ENCODE measurements at regions not wholly inside any gene's neighbourhood (a gene's known extent, or its start where the extent isn't known, plus 50 kb on each side); places are given as distances from the start of the nearest gene placed in this dataset.
A peak's percentile ranks its signal among the peaks of the same experiment; 100 is the strongest.

DNA sequence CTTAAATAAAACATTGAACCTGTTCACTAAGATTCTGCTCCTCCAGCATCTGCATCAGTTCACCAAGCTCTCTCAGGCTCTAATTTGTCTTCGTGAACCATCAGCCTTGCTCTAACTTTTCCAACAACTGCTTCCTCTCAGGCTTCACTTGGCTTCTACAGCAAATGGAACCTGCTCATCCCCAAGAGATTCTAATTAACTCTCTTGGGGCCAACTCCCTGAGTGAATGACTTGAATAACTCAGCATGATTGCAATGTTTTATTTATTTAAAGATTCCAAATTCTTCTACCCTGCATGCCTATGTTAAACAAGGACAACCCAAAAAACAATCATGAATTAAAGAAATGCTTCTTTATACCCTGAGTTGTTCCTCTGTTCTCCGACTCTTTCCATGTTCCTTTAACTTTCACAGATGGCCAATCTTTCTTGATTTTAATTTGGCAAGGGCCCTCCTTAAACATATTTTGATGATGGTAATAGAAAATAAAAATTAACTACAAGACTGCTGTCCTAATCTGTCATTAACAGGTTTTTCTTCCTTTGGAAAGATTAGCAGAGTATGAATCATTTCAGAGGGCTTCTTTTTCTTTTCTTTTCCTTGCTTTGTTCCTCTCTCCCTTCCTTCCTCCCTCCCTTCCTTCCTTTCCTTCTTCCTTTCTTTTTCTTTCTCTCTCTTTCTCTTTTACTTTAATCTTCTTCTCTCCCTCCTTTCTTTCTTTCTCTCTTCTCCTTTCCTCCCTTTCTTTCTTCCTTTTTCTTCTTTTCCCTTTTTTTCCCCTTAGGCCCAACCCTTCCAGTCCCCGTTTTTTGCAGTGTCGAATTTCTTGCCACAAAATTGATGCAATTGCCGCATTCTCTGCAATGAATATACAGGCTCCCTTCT is 195.0 kb upstream of the RHOBTB1 start:
- DNase-seq = no peak

DNA sequence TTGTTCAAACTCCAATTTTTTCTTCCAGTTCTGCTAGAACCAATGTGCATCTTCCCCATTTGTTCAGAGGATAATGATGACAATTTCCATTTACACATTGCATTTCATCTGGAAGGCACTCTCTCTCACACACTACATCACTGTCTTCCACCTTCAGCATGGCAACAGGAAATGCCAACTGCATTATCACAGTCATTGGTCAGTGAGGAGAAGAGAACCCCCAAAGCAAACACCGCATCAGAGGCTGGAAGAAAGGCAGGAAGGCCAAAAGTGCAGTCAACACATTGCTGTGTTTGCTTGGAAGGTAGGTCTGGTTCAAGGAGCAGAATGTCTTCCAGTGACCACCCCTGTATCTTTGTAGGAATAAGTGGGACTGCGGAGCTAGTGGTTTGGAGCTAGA is 192.2 kb upstream of the RHOBTB1 start:
- DNase-seq = no peak

DNA sequence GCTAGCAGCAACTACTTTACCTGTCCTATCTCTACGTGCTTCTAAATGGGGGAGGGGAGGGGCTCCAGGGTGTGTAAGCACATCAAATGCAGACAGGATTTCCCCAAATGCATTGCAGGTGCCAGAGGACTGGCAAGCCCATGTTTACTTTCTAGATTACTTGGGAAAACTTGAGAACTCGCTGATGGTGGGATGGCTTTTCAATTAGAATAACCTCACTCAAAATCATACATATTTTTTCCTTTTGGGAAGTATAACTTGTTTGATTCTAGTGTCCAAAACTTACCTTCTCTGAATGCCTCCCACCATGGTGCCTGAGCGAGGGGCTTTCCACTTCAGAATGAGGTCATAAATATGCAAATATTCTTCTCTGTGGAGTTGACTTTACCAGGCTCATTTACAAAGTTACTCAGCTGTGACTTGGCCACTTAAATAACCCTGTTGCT is 191.3 kb upstream of the RHOBTB1 start:
- peak in 1 of 2 experiments; percentile 43 for DNase-seq

GRCh38 chr10:61130366-61130765 is 186.4 kb upstream of the RHOBTB1 start:
- DNase-seq = no peak

DNA sequence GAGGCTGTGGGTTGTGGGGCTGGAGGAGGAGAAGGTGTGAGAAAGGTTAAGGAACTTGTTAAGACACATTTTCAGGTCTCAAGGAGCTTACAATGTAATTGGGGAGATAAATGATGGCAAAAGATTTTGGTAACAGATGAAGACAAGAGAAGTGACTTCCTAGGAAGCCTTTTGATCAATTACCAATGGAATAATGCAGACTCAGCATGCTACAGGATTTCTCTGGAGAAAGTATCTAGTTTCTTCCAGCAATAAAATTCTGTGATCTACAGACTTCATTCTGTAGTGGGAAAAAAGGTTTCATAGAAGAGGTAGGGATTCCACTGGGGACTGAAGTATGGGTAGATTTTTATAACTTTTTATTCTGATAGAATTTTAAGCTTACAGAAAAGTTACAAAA is 184.2 kb upstream of the RHOBTB1 start:
- DNase-seq = no peak

DNA sequence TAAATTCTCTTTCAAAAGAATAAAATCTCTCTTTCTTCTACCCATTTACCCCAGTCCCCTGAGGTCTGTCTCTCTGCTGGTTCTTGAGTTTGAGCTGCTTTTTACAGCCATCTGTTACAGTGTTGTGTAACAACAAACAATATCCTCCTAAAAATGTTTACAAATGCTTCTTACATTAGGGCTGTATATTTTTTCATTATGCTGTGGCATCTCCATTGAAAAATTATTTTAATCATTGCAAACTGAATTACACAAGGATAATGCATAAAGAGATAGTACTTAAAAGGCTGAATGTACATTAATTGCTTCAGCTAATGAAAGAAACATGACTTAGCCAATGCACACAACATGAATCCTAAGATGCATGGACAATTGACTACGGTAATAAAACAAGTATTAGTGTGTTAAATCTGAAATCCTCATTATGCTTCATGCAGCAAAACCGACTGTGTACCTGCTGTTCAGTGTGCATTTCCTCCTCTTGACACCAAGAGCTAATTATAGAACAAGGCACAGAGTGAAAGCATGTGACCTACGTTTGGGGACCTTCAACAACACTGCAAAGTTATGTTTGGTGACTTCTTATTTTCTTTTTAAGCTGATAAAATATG is 181.7 kb upstream of the RHOBTB1 start:
- DNase-seq = no peak

DNA sequence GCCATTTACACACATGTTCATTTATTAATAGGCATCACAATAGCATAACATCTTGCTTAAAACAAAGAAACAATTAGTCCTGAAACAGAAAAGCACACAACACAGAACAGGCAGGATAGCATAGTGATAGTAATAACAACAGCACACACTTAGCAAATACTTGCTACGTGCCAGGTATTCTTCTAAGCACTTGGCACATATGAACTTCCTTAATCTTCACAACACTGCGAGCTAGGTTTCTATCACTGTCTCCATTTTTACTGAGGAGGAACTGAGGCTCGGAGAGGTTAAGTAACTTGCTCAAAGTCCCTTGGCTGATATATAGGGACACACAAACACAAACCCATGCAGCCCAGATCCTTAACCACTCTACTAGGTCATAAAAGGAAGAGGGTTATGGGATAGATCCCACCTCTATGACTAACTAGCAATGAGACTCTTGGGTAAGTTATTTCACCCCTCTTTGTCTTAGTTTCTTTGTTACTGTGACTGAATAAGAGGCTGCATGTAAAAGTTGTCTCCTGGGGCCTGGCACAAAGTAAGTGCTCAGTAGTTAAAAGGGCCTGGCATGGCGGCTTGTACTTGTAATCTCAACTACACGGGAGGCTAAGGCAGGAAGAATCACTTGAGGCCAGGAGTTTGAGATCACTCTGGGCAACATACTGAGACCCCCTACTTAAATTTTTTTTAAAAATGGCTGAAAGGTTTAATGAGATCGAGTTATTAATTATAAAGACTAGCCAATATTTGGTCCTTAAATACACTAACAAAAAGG is 181.0 kb upstream of the RHOBTB1 start:
- DNase-seq = no peak

DNA sequence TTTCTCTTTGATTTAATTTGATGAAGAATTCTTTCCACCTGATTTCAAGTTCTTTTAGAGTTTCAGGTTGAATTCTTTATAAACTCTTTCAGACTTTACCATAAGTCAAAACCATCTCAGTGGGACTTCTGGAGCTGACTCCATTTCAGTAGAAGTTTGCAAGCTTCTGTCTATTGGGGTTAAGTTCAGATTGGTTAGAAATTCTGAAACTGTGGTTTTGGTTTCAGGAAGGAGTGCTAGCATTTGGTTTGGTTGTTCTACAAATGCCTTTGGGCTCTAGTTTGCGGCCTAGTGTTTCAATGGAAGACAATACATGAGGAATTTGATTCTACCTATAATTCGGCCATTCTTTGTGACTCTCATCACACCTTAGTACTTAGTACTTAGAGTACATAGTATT is 176.8 kb upstream of the RHOBTB1 start:
- no peak for DNase-seq

- no peak for DNase-seq
Measured at GRCh38 chr10:61119573-61119972, 175.6 kb upstream of the RHOBTB1 start.

GRCh38 chr10:61115897-61116296 is 171.9 kb upstream of the RHOBTB1 start:
- DNase-seq = no peak

- no peak for DNase-seq
Measured at GRCh38 chr10:61112771-61113170, 168.8 kb upstream of the RHOBTB1 start.

DNA sequence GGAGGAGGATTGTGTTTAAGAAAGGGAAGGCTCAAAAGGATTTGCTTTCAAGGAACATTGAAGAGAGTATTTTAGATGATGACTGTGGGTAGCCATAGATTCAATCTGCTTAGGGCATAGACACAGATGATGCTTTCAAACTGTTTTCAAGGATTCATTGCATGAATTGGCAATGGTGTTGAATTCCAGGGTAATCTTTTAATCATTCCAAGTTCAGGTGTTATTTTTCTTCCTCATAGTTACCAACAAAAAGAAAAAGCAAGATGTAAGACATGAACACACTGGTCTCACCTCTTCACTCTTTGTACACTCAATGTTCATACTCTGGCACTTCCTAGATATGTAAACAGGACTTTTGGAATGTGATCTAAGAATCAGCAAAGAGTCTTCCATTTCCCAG is 167.0 kb upstream of the RHOBTB1 start:
- no peak for DNase-seq

- DNase-seq = no peak
Measured at GRCh38 chr10:61110188-61110844, 166.3 kb upstream of the RHOBTB1 start.

DNA sequence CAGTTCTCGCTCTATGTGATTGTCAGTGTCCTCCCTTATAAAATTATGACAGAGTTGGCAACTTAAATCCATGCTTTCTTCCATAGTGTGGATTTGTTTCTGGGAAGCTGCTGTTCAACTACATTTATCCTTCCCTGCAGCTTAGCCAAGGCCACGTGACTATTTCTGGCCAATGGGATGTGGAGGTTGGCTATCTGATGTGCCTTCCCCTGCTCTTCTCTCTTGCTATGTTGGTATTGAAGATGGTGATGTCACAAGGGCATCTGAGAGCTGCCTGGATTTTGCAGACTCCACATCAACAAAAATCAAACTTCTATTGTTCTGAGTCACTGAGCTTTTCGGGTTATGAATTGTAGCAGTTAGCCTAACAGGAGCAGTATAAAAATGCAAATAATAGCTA is 164.9 kb upstream of the RHOBTB1 start:
- DNase-seq = no peak

GRCh38 chr10:61100887-61101286 is 156.9 kb upstream of the RHOBTB1 start:
- DNase-seq = no peak

- no peak for DNase-seq
Measured at GRCh38 chr10:61099756-61100155, 155.8 kb upstream of the RHOBTB1 start.

GRCh38 chr10:61098966-61099365 is 155.0 kb upstream of the RHOBTB1 start:
- no peak for DNase-seq

DNA sequence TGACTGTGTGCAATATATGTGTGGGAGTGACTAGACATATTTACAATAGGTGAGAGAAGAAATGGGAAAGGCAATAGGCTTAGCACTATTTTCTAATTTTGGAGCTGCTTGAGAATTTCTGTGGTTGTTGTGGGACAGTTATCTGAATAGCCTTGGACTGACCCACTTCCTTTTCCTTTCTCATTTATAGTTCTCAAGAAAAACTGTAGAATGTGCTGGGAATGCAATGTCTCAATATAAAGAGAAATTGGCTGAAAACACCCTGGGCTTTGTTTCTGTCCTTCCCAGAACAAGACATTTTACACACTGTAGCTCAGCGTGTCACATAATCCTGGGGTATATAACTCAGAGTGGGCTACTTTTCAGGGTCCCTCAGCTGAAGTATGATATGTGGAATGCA is 153.0 kb upstream of the RHOBTB1 start:
- DNase-seq = no peak

DNA sequence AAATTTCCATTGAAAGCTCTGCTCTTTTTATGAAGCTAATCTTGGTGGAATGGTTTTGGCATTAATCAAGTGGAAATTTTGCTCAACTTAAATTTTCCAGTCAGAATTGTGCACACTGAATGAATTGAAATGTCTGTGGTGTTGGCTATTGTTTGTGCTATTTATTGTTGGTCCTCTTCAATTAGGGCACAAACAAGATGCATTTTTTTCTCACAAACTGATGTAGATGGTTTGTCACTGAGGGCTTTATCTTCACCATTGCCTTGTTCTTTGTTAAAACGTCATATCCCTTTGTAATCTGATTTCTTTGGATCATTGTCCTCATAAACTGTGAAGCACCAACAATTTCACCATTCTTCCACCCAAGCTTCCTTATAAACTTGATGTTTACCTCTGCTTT is 152.1 kb upstream of the RHOBTB1 start:
- no peak for DNase-seq

DNA sequence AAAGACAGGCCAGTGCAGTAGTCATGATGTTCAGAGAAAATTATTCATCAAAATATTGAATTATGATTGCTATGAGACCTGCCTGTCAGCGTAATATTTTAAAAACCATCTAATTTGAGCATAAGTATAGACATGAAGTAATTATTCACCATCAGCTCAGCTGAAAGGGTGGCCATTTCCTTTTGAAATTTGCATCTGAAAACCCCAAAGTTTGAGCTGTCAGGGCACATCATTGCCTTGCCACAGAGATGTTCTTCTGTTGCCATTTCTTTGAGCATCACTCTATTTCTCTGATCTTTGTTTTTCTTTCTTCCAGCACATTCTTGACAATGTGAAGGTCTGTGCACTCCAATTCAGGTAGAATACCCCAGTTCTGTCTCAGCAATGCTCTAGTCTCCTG is 147.5 kb upstream of the RHOBTB1 start:
- DNase-seq = no peak

DNA sequence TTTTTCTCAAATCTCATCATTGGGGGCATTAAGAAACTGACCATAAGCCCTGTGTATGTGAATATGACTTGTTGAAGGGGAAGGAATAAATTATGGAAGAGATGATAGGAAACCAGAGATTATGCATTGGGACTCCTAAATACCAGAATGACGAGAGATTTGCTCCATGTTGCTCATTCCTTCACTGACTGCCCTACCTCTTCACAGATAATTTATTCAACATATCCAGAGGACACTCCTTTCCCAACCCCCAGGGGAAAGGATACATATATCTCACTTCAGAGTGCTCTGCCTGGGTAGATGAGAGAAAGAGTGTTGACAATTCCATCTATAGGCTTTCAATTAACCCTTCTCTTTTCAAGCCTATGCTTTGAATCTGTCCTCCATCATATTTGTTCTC is 145.3 kb upstream of the RHOBTB1 start:
- DNase-seq = no peak

DNA sequence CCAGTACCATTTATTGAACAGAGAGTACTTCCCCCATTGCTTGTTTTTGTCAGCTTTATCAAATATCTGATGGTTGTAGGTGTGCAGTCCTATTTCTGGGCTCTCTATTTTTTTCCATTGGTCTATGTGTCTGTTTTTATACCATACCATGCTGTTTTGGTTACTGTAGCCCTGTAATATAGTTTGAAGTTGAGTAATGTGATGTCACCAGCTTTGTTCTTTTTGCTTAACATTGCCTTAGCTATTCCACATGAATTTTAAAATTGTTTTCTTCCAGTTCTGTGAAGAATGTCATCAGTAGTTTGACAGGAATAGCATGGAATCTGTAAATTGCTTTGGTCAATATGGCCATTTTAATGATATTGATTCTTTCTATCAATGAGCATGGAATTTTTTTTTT is 140.5 kb upstream of the RHOBTB1 start:
- DNase-seq = no peak

GRCh38 chr10:61081301-61081700 is 137.3 kb upstream of the RHOBTB1 start:
- no peak for DNase-seq

Data from NCI-H187 (cell line).